ENCODE measurements at regions not wholly inside any gene's neighbourhood (a gene's known extent, or its start where the extent isn't known, plus 50 kb on each side); places are given as distances from the start of the nearest gene placed in this dataset.

- TF ChIP-seq EP300 (IDR thresholded peaks at IDR 0.05; ENCODE audit: borderline replicate concordance) (no peak), REST (IDR thresholded peaks at IDR 0.05; ENCODE audit: low read depth) (no peak), NFIC (IDR thresholded peaks at IDR 0.05) (no peak), YY1 (IDR thresholded peaks at IDR 0.05; ENCODE audit: low read depth) (no peak), TAF1 (IDR thresholded peaks at IDR 0.05; ENCODE audit: low read depth) (no peak), TEAD4 (IDR thresholded peaks at IDR 0.05) (no peak), CEBPB (IDR thresholded peaks at IDR 0.05) (no peak)
Measured at GRCh38 chr11:16610738-16611388, 127.6 kb upstream of the C11orf58 start.

Data from Ishikawa (cell line).